ENCODE measurements at regions not wholly inside any gene's neighbourhood (a gene's known extent, or its start where the extent isn't known, plus 50 kb on each side); places are given as distances from the start of the nearest gene placed in this dataset.

DNA sequence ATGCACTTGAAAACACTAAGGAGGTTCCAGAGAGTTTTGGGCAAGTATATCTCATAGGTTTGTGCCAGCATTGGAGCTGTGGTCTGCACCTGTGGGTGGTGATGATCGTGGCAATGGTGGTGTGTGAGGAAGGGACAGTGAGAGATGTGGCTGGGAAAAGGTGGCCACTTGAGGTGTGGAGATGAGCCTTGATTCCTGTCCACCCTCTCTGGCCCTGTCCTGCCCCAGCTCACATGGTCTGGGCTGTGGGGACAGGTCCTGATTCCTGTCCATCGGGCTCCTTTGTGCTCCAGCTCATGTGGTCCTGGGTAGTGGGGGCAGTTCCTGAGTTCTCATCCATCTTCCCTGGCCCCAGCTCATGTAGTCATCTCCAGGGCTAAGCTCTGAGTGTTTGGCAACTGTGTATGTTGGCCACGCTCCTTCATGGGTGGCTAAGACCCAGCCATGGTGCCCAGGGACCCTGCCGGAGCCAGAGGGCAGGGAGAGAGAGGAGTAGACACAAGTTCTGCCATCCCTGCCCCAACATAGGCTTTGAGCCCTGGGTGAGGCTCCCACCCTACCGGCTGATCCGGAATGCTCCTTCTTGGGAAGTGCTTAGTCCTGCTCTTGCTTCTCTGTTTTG is 294.4 kb upstream of the HDAC4 start:
- Histone ChIP-seq H3K4me1 (ENCODE audit: control insufficient read depth in 1 of 2, insufficient read depth in 1 of 2, low read depth in 1 of 2, low read length in 1 of 2) (no peaks in the 10 kb centered on the region), H3K9me3 (no peaks in the 10 kb centered on the region), H3K27ac (no peak overlapping the region), H3K4me3 (ENCODE audit: low read depth in 1 of 2, low read length in 1 of 2) (no peak overlapping the region), H3K27me3 (peaks cover 4% of the 10 kb centered on the region), H3K36me3 (no peaks in the 10 kb centered on the region)
- TF ChIP-seq, protein P1, sequence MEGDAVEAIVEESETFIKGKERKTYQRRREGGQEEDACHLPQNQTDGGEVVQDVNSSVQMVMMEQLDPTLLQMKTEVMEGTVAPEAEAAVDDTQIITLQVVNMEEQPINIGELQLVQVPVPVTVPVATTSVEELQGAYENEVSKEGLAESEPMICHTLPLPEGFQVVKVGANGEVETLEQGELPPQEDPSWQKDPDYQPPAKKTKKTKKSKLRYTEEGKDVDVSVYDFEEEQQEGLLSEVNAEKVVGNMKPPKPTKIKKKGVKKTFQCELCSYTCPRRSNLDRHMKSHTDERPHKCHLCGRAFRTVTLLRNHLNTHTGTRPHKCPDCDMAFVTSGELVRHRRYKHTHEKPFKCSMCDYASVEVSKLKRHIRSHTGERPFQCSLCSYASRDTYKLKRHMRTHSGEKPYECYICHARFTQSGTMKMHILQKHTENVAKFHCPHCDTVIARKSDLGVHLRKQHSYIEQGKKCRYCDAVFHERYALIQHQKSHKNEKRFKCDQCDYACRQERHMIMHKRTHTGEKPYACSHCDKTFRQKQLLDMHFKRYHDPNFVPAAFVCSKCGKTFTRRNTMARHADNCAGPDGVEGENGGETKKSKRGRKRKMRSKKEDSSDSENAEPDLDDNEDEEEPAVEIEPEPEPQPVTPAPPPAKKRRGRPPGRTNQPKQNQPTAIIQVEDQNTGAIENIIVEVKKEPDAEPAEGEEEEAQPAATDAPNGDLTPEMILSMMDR (IDR thresholded peaks at IDR 0.05): no peak

DNA sequence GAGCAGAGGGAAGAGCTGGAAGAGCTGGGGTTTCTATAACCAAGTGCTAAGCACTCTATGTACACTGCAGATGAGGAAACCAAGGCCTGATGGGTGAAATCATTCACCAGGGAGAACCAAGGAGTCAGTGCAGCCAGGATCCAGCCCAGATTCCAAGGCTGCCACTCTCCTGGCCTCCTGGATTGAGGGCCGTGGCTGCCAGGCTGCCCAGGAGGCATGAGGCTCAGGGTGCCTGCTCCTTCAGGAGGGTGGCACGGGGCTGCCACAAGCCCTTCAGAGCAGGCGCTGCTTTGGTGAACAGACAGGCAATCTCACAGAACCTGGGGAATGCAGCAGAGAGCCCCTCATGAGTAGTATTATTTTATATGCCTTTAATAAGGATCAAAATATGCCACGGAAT is 293.7 kb upstream of the HDAC4 start:
- TF ChIP-seq, protein P1 (IDR thresholded peaks at IDR 0.05): no peak
- Histone ChIP-seq H3K9me3 (no peaks in the 10 kb centered on the region), H3K4me3 (ENCODE audit: low read depth in 1 of 2, low read length in 1 of 2) (no peak overlapping the region), H3K27me3 (peaks cover 4% of the 10 kb centered on the region), H3K27ac (no peak overlapping the region), H3K4me1 (ENCODE audit: control insufficient read depth in 1 of 2, insufficient read depth in 1 of 2, low read depth in 1 of 2, low read length in 1 of 2) (no peaks in the 10 kb centered on the region), H3K36me3 (no peaks in the 10 kb centered on the region)

DNA sequence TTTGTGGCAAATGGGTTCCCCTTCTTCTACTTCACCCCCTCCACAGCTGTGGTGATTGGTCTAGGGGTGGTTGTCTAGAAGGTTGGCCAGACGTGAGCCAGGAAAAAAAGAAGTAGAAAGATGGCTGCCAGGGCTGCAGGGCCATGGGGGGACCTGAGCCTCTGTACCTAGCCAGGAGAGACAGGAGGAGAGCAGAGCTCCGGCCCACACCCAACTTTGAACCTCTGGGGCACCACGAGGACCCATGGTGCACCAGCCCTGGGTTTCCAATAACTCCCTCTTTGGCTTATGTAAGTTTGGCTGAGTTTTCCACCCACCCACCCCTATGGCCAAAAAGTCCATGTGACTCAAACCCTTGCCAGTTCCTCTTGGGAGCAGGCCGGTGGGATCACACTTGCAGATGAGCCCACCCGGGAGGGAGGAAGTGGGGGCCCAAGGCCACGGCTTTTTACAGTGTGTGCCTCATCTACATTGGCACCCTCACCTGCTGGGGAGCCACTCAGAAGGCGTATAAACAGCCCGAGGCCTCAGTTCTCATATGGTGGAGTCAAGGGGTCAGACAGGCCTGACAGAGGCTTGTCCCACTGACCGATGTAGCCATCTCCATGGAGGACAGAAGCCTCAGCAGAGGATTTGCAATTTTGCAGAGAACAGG is 293.1 kb upstream of the HDAC4 start:
- TF ChIP-seq, protein P1 (IDR thresholded peaks at IDR 0.05): no peak
- no peak overlapping the region for H3K27ac ChIP-seq
- H3K4me3 ChIP-seq (ENCODE audit: low read depth in 1 of 2, low read length in 1 of 2): no peak overlapping the region
- H3K4me1 ChIP-seq (ENCODE audit: control insufficient read depth in 1 of 2, insufficient read depth in 1 of 2, low read depth in 1 of 2, low read length in 1 of 2): no peaks in the 10 kb centered on the region
- H3K27me3 ChIP-seq: peaks cover 6% of the 10 kb centered on the region
- H3K9me3 ChIP-seq: no peaks in the 10 kb centered on the region
- H3K36me3 ChIP-seq: no peaks in the 10 kb centered on the region

DNA sequence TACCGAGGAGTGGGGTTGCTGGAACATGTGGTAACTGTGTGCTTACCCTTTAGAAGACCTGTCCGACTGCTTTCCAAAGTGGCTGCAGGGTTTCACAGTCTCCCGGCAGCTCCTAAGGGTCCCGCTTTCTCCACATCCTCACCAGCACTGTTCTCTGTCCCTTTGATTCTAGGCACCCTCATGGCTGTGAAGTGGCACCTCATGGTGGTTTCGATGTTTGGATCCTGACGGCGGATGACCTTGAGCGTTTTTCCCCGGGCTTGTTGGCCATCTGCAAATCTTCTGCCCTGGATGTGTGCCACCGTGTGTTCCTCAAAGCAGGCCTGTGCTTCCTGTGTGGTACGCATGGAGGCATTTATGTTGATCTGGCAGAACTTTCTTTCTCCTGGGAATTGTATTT is 292.5 kb upstream of the HDAC4 start:
- no peaks in the 10 kb centered on the region for H3K4me1 ChIP-seq (ENCODE audit: control insufficient read depth in 1 of 2, insufficient read depth in 1 of 2, low read depth in 1 of 2, low read length in 1 of 2)
- H3K4me3 ChIP-seq (ENCODE audit: low read depth in 1 of 2, low read length in 1 of 2): no peak overlapping the region
- H3K27ac ChIP-seq: no peak overlapping the region
- TF ChIP-seq, protein P1 (IDR thresholded peaks at IDR 0.05): no peak
- H3K27me3 ChIP-seq: peaks cover 12% of the 10 kb centered on the region
- H3K36me3 ChIP-seq: no peaks in the 10 kb centered on the region
- H3K9me3 ChIP-seq: no peaks in the 10 kb centered on the region

DNA sequence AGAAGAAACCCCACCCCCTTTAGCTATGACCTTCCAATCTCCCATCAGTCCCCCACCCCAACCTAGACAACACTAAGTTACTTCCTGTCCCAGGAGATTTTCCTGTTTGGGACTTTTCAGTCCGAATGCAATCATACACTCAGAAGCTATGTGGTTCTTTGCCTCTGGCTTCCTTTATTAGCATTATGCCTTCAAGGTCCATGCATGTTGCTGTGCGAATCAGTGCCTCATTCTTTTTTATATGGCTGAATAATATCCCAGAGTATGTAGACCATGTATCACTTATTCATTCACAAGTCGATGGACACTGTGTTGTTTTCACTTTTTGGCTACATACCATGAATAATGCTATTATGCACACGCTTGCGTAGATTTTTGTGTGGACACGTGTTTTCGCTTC is 292.1 kb upstream of the HDAC4 start:
- Histone ChIP-seq H3K4me3 (ENCODE audit: low read depth in 1 of 2, low read length in 1 of 2) (no peak overlapping the region), H3K9me3 (no peaks in the 10 kb centered on the region), H3K27me3 (peaks cover 16% of the 10 kb centered on the region), H3K36me3 (no peaks in the 10 kb centered on the region), H3K27ac (no peak overlapping the region), H3K4me1 (ENCODE audit: control insufficient read depth in 1 of 2, insufficient read depth in 1 of 2, low read depth in 1 of 2, low read length in 1 of 2) (no peaks in the 10 kb centered on the region)
- TF ChIP-seq, protein P1 (IDR thresholded peaks at IDR 0.05): no peak
